Fibroblast of peridontal ligament (primary cell): ENCODE measurements at regions not wholly inside any gene's neighbourhood (a gene's known extent, or its start where the extent isn't known, plus 50 kb on each side); places are given as distances from the start of the nearest gene placed in this dataset.
A peak's percentile ranks its signal among the peaks of the same experiment; 100 is the strongest.

Experiments used
- DNase-seq: peaks from one replicate; pipeline ENCODE4 v3.0.0-alpha.2; 2010; ENCODE audit errors: extremely low read depth

GRCh38 chr4:127069675-127070074 lies 563.1 kb upstream of the INTU start:
- peak; percentile 41 for DNase-seq

- DNase-seq = no peak
These were observed 561.3 kb upstream of the INTU start for GRCh38 chr4:127071443-127071842.

- no peak for DNase-seq
These were observed 552.6 kb upstream of the INTU start for GRCh38 chr4:127080141-127080540.

- DNase-seq = no peak
These were observed 551.7 kb upstream of the INTU start for GRCh38 chr4:127081041-127081440.

GRCh38 chr4:127082986-127083385 lies 549.8 kb upstream of the INTU start:
- DNase-seq = no peak

GRCh38 chr4:127084666-127085065 lies 548.1 kb upstream of the INTU start:
- DNase-seq = peak; percentile 34

- no peak for DNase-seq
These were observed 535.7 kb upstream of the INTU start for GRCh38 chr4:127097061-127097460.

- DNase-seq = no peak
These were observed 530.4 kb upstream of the INTU start for GRCh38 chr4:127102361-127102760.

- no peak for DNase-seq
These were observed 529.1 kb upstream of the INTU start for GRCh38 chr4:127103681-127104115.

- DNase-seq = no peak
These were observed 518.9 kb upstream of the INTU start for GRCh38 chr4:127113844-127114362.

- no peak for DNase-seq
These were observed 514.1 kb upstream of the INTU start for GRCh38 chr4:127118681-127119080.

- peak; percentile 74 for DNase-seq
These were observed 512.2 kb upstream of the INTU start for GRCh38 chr4:127120441-127121090.

- peak; percentile 54 for DNase-seq
These were observed 507.8 kb upstream of the INTU start for GRCh38 chr4:127124919-127125318.

- peak; percentile 49 for DNase-seq
These were observed 506.0 kb upstream of the INTU start for GRCh38 chr4:127126718-127127117.

- DNase-seq = no peak
These were observed 501.2 kb upstream of the INTU start for GRCh38 chr4:127131527-127131926.

- DNase-seq = peak; percentile 37
These were observed 498.3 kb upstream of the INTU start for GRCh38 chr4:127134490-127134889.

GRCh38 chr4:127138586-127138985 lies 494.2 kb upstream of the INTU start:
- DNase-seq = peak; percentile 52

- DNase-seq = no peak
These were observed 492.9 kb upstream of the INTU start for GRCh38 chr4:127139788-127140286.

GRCh38 chr4:127140306-127140705 lies 492.5 kb upstream of the INTU start:
- peak; percentile 51 for DNase-seq

GRCh38 chr4:127141856-127142255 lies 490.9 kb upstream of the INTU start:
- DNase-seq = peak; percentile 90

GRCh38 chr4:127143460-127144195 lies 489.1 kb upstream of the INTU start:
- peak; percentile 70 for DNase-seq

GRCh38 chr4:127145006-127145540 lies 487.7 kb upstream of the INTU start:
- no peak for DNase-seq

- DNase-seq = peak; percentile 19
These were observed 484.6 kb upstream of the INTU start for GRCh38 chr4:127148165-127148564.
